Uterus (tissue), 3 donors: ENCODE measurements at regions not wholly inside any gene's neighbourhood (a gene's known extent, or its start where the extent isn't known, plus 50 kb on each side); places are given as distances from the start of the nearest gene placed in this dataset.

Experiments
- DNase-seq, 2 donors: peaks; one replicate each; pipeline ENCODE4 v3.0.0-alpha.2; 2019 to 2020
- H3K27ac ChIP-seq, 2 donors: fragments of 200-600 bp; sonication (generic); 1 replicate in 1 of 2; 2 replicates in 1 of 2; pipeline ENCODE4 v1.5.1; 2016 to 2018
- H3K27me3 ChIP-seq, 2 donors: fragments of 200-600 bp; sonication (generic); one replicate each; pipeline ENCODE4 v1.5.1; 2018 to 2019; ENCODE audit warnings: control low read depth in 1 of 2
- H3K36me3 ChIP-seq, 2 donors: fragments of 200-600 bp; sonication (generic); one replicate each; pipeline ENCODE4 v1.5.1; 2019; ENCODE audit warnings: control low read depth in 1 of 2
- H3K4me1 ChIP-seq, 2 donors: fragments of 200-600 bp; sonication (generic); one replicate each; pipeline ENCODE4 v1.5.1; 2018 to 2019; ENCODE audit warnings: control low read depth in 1 of 2
- H3K4me3 ChIP-seq, 2 donors: fragments of 200-600 bp; sonication (generic); 1 replicate in 1 of 2; 2 replicates in 1 of 2; pipeline ENCODE4 v1.5.1; 2018 to 2019; ENCODE audit warnings: mild to moderate bottlenecking in 1 of 2
- H3K9me3 ChIP-seq, 2 donors: fragments of 200-600 bp; sonication (generic); one replicate each; pipeline ENCODE4 v1.5.1; 2019; ENCODE audit warnings: control low read depth in 1 of 2
- POLR2A ChIP-seq, 2 donors: fragments of 450-650 bp; IDR thresholded peaks; one replicate each; pipeline ENCODE4 v1.6.1; 2016; ENCODE audit warnings: antibody characterized with exemption in 2 of 2, mild to moderate bottlenecking in 1 of 2, moderate library complexity in 1 of 2
- intact Hi-C: fragments of 100-400 bp; cut with DNase I; formaldehyde crosslinking; loops from one replicate; pipeline ENCODE4 v1.15.1; 2023; ENCODE audit warnings: low total_unique reads
- TF ChIP-seq, protein P1 (sequence below), 4 experiments: fragments of 200-600 bp in 2 of 4; fragments of 450-650 bp in 2 of 4; sonication (generic) in 2 of 4; IDR thresholded peaks; one replicate each; pipeline ENCODE4 v1.5.1; 2016 to 2019; ENCODE audit warnings: antibody characterized with exemption in 4 of 4, mild to moderate bottlenecking in 2 of 4, moderate library complexity in 1 of 4
- donor health status: DM: yes; HTN: yes; CAD: no.

DNA sequence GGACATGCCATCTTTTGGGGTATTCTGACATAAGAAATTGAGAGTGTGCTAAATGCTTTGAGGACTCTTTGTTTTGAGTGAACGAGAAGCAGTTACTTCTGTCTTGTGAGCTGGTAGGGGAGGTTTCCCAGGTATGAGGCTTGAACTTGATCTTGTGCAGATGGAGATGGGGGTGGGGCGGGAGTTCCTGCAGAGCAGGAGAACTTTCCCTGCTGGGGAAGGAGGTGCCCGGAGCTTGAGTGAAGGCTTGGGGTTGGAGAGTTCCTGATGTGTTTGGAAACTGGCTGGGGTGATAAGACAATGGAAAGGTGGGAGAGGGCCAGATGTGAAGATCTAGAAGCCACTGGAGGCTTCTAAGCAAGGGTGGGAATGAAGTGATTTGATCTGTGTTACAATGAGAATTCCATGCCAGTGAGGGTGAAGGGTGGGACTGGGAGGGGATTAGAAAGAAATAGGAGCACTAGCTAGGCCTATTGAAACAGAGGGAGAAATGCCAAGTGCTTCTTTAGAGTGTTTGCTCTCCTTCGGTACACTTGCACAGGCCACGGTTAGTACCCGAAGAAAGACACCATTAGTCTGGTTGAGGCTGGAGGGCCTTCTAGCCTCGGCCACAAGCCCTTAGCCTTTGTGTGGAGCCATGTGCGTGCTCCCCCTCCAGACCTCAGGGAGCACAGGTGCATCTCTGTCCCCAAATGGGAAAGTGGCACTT is 103.5 kb upstream of the STOX2 start:
- TF ChIP-seq, protein P1, sequence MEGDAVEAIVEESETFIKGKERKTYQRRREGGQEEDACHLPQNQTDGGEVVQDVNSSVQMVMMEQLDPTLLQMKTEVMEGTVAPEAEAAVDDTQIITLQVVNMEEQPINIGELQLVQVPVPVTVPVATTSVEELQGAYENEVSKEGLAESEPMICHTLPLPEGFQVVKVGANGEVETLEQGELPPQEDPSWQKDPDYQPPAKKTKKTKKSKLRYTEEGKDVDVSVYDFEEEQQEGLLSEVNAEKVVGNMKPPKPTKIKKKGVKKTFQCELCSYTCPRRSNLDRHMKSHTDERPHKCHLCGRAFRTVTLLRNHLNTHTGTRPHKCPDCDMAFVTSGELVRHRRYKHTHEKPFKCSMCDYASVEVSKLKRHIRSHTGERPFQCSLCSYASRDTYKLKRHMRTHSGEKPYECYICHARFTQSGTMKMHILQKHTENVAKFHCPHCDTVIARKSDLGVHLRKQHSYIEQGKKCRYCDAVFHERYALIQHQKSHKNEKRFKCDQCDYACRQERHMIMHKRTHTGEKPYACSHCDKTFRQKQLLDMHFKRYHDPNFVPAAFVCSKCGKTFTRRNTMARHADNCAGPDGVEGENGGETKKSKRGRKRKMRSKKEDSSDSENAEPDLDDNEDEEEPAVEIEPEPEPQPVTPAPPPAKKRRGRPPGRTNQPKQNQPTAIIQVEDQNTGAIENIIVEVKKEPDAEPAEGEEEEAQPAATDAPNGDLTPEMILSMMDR (IDR thresholded peaks at IDR 0.05), result no peak
- no peak for TF ChIP-seq POLR2A (IDR thresholded peaks at IDR 0.05)
- H3K27ac ChIP-seq, result no peak overlapping the region
- no peak overlapping the region for H3K4me3 ChIP-seq
- no peak for DNase-seq
- intact Hi-C loops, result no loop called here
- H3K4me1 ChIP-seq, result peaks cover 0 to 17% of the 10 kb centered on the region in 2 donors
- no peaks in the 10 kb centered on the region for H3K36me3 ChIP-seq
- H3K27me3 ChIP-seq, result peaks cover 0 to 6% of the 10 kb centered on the region in 2 donors
- no peaks in the 10 kb centered on the region for H3K9me3 ChIP-seq

DNA sequence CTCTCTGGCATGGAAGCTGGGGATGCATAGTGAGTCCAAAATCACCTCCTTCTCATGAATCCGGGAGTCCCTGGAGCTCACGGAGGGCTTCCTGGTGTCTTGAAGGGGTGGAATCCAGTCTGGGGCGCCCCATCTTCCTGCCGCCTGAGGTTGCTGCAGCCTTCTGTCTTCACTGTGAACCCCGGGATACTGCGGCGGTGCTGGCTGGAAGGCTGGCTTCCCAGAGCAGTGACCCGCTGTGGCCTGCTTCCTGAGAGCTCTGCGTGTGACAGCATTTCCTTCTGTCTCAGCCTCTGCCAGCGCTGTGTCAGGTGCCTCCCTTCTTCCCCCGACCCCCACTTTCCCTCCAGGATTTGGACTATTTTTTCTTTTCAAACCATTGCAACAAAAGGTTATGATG is 98.8 kb upstream of the STOX2 start:
- no peak for DNase-seq
- TF ChIP-seq, protein P1 (IDR thresholded peaks at IDR 0.05), result no peak
- TF ChIP-seq POLR2A (IDR thresholded peaks at IDR 0.05), result no peak
- H3K9me3 ChIP-seq, result no peaks in the 10 kb centered on the region
- no peaks in the 10 kb centered on the region for H3K4me1 ChIP-seq
- peak overlapping the region in 1 of 2 donors; percentile 19 for H3K27ac ChIP-seq
- no peaks in the 10 kb centered on the region for H3K36me3 ChIP-seq
- intact Hi-C loops, result no loop called here
- no peak overlapping the region for H3K4me3 ChIP-seq
- H3K27me3 ChIP-seq, result no peaks in the 10 kb centered on the region

DNA sequence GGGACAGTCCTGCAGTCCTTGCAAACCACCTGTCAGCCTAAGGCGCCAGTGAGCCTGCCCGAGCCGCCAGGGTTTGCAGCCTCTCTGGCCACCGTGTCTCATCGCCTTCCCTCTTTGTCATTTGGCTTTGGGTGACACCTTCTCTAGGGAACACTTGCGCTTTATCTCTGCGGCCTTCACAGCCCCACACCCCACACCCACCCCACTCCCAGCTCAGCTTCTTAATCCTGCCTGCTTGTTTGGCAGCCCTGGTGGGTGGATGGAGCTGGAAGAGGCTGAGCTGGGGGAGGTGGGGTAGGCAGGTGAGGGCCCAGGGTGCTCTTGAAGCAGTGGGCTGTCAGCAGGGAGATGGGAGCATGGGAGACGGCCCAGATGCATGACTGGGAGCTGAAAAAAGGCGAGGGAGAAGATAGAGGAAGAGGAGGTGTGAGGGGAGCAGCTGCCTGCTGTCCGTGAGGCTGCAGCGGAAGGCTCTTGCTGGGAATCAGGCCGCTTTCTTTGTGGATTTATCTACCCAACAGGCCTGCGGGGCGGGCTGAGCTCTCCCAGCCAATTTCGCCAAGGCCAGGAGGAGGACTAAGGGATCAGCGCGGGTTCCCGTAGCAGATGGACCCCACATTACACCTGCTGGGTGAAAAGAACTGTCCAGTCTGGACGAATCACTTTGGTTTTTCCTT is 97.5 kb upstream of the STOX2 start:
- H3K27me3 ChIP-seq, result no peaks in the 10 kb centered on the region
- H3K27ac ChIP-seq, result peak overlapping the region; percentile 1 to 46
- H3K9me3 ChIP-seq, result no peaks in the 10 kb centered on the region
- no peaks in the 10 kb centered on the region for H3K36me3 ChIP-seq
- DNase-seq, result no peak
- intact Hi-C loops, result no loop called here
- H3K4me1 ChIP-seq, result no peaks in the 10 kb centered on the region
- H3K4me3 ChIP-seq, result no peak overlapping the region
- TF ChIP-seq POLR2A (IDR thresholded peaks at IDR 0.05), result no peak
- TF ChIP-seq, protein P1 (IDR thresholded peaks at IDR 0.05), result no peak

DNA sequence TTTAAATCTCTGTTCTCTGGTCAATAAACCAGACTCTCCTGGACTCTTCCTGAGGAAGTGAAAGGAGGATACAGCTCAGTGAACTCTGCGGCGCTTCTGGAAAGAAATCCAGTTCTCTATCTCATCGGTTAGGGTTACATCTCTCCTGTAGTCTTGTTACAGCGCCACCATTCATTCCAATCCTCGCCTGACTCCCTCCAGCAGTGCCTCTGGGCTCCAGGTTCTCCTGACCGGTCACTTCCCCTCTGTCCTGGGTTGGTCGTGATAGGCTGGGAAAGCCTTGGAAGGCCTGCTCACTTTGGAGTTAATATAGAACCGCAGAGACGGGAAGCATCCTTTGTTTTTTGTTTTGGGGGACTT is 97.0 kb upstream of the STOX2 start:
- no peak for TF ChIP-seq POLR2A (IDR thresholded peaks at IDR 0.05)
- TF ChIP-seq, protein P1 (IDR thresholded peaks at IDR 0.05), result no peak
- no peak overlapping the region for H3K4me3 ChIP-seq
- DNase-seq, result no peak
- intact Hi-C loops, result no loop called here
- no peaks in the 10 kb centered on the region for H3K4me1 ChIP-seq
- H3K27me3 ChIP-seq, result no peaks in the 10 kb centered on the region
- no peaks in the 10 kb centered on the region for H3K9me3 ChIP-seq
- H3K27ac ChIP-seq, result peak overlapping the region; percentile 1 to 46
- no peaks in the 10 kb centered on the region for H3K36me3 ChIP-seq

DNA sequence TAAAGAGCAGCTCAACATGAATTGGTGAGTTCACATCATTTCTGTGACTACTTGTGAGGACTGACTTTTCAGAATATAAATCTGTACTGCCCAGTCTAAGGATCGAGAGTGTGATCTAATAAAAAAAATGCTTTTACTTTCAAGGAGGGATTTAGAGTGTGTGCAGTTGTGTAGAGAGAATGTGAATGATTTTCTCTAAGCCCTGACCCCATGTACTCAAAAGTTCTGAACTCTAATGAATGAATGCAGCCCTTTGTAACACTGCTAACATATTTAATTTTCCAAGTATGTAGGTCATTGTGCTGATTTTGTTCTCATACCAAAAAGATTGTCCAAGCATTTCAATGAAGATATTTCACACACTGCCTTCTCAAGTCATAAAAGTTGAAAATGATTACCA is 92.5 kb upstream of the STOX2 start:
- Histone ChIP-seq H3K27ac (no peak overlapping the region), H3K4me1 (no peaks in the 10 kb centered on the region), H3K27me3 (no peaks in the 10 kb centered on the region), H3K9me3 (no peaks in the 10 kb centered on the region), H3K4me3 (no peak overlapping the region), H3K36me3 (no peaks in the 10 kb centered on the region)
- intact Hi-C loops, result no loop called here
- TF ChIP-seq, protein P1 (IDR thresholded peaks at IDR 0.05), result no peak
- TF ChIP-seq POLR2A (IDR thresholded peaks at IDR 0.05), result no peak
- DNase-seq, result no peak
